HG03558 (cell line): ENCODE measurements at regions not wholly inside any gene's neighbourhood (a gene's known extent, or its start where the extent isn't known, plus 50 kb on each side); places are given as distances from the start of the nearest gene placed in this dataset.
"Not testable (repeated sequence)": the region's sequence is repeated elsewhere in the genome, so short reads cannot be mapped to it uniquely, and the experiment has no call there.

Experiments
- ATAC-seq: cut with Tn5 transposase; IDR thresholded peaks from one replicate; pipeline ENCODE4 v1.9.1; 2021; ENCODE audit warnings: moderate number of reproducible peaks; ENCODE audit not compliant: unreplicated experiment; ENCODE audit errors: extremely low read depth

DNA sequence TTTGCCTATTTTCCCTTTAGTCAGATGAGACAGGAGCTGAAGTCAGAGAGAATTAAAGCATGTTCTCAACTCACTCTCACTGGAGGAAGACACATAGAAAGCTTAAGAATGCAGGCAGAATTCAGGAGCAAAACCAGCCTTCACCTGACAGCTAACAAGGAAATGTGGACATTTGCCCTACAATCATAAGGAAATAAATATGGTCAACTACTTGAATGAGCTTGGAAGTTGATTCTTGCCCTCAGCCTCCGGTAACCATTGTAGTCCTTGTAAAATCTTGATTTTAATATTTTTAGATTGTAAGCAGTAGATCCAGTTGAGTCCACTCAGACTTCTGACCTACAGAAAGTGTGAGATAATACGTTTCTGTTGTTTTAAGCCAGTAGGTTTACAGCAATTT lies 752.5 kb upstream of the ZWINT start:
- ATAC-seq = no peak

DNA sequence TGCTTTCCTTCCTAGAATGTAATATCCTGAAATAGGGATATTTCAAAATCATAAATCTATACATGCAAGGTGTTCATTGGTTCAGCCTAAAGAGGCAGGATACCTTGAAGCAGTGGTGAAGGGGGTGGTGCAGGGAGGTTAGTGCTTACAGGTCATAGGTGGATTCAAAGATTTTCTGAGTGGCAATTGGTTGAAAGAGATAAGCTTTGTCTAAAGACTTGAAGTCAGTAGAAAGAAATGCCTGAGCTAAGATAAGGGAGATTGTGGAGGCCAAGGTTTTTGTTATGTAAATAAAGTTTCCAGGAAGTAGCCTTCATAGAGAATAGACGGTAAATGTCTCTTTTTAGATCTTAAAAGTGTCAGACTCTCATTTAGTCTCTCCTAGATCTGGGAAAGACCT lies 741.2 kb upstream of the ZWINT start:
- ATAC-seq = no peak

DNA sequence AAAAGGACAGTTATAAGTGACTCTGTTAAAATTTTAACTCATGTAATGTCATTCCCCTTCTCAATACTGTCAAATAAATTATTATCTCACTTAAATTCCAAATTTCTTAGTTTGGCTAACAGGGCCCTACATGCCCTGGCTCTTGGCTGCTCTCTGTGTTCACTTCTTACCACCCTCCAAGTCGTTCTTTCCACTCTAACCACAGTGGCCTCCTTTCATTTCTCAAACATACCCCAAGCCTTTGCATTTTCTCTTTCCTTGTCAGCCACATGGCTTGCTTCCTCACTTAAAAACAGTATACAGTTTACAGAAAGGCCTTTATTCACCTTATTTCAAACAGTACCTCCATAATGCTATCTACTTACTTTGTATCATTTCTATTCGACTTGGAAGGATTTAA lies 737.1 kb upstream of the ZWINT start:
- no peak for ATAC-seq

DNA sequence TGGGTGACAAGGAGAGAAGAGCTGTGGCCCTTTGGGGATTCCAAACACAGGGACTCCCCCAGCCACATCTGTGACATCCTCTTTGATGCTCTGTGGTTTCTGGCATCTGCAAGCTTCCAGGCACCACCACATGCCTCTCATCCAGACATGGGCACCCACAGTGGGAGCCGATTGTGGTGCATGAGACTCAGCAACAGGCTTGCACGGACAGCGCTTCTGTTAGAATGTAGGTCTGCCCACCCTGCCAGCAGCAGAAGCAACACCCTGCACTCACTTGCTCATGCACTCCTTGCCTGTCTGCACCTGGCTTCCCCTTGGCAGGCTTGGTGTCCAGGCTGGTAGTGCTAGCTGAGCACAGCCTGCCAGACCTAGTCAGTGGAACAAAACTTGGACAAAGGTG lies 735.0 kb upstream of the ZWINT start:
- ATAC-seq = no peak

DNA sequence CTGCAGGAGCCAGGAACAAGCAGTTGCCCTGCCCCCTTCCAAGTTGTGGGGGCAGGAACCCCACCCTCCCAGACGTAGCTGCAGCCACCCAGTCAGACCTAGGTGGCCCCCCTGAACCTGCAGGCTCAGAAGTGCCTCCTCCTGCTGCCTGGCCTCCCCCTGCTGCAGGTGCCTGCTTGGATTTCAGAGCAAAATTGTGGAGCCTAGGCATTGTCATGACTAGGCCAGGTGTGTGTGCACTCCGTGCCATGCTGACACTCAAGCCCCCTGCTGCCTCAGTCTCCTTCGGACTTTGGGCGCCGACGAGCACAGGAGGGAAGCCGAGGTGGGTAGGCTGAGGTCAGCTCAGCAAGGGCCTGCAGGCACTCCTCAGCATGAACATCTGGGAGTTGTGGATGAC lies 733.9 kb upstream of the ZWINT start:
- no peak for ATAC-seq

DNA sequence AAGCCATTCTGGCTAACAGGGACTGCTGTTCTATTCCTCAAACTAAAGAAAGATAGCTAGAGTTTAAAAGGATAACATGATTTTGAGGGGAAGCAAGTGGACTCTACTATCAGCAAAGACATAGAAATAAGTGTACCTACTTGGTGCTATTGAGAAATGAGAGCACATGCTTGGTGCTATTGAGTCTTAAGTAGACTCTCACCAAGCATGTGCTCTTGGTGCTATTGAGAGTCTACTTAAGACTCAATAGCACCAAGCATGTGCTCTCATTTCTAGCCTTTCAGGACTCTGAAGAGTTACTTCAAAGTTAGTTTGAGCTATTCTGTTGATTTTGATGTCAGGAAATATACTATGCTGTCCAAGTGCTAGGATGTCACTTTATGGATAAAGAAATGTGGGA lies 733.0 kb upstream of the ZWINT start:
- ATAC-seq = no peak

DNA sequence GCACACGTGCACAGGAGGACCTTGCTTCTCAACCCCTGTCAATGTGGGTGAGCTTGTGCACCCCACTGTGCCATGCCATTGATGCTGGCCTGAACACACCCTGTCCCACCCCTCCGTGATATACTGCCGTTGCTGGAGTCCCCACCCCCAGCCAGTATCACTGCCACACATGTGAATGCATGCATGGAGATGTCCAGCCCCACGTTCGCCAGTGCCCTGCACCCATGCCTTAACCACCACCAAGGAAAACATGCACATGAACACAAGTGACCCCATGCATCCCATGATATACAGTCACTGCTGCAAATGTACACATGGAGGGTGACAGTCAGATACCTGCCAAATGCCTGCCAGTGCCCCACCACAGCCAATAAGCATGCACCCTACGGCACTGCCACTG lies 692.5 kb upstream of the ZWINT start:
- ATAC-seq = no peak

DNA sequence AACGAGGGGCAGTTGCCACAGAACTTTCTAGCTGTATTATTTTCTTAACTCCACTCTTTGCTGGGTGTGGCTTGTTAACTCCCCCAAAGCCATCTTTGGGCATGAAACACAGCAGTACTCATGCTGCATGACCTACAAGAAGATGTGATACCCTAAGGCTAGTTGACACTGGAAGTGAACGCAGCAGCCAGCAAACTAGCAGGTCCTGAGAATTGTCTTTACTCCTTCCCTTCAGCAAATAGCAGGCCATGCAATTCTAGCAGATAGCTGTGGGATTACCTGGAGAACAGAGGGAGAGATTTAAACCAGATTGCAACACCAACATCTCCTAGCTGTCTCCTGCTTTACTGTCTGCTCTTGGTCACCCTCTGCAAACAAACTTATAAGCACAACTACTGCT lies 688.0 kb upstream of the ZWINT start:
- no peak for ATAC-seq

DNA sequence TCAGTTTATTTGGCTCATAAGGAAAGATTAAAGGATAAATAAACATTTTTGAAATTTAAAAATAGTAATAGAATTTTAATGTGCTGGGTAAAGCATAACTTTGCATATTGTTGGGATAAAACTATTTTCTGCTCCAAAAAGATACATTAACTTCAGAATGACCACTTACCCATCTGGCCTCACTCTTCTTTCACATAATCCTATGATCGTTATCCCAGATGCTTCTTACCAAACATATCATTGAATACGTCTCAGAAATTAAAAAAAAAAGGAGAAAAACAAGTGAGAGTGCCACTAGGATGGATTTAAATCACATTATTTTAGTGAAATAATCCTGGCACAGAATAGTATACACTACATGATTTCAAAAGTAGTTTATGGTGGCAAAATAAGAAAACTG lies 677.5 kb upstream of the ZWINT start:
- ATAC-seq = no peak

DNA sequence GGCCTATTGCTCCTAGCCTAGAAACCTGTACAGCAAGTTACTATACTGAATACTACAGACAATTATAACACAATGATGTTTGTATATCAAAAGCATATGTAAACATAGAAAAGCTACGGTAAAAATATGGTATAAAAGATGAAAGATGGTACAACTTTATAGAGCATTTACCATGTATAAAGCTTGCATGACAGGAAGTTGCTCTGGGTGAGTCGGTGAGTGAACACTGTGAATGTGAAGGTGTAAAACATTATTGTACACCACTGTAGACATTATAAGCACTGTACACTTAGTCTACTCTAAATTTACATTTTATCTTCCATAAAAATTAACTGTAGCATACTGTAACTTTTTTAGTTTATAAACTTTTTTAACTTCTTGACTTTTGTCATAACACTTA lies 674.3 kb upstream of the ZWINT start:
- no peak for ATAC-seq

DNA sequence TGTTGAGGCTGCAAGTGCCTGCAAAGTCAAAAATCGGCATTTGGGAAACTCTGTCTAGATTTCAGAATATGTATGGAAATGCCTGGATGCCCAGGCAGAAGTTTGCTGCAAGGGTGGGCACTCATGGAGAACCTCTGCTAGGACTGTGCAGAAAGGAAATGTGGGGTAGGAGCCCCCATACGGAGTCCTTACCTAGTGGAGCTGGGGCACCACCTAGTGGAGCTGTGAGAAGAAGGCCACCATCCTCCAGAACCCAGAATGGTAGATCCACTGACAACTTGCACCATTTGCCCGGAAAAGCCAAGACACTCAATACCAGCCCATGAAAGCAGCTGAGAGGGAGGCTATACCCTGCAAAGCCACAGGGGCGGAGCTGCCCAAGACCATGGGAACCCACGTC lies 671.2 kb upstream of the ZWINT start:
- not testable (repeated sequence) for ATAC-seq

DNA sequence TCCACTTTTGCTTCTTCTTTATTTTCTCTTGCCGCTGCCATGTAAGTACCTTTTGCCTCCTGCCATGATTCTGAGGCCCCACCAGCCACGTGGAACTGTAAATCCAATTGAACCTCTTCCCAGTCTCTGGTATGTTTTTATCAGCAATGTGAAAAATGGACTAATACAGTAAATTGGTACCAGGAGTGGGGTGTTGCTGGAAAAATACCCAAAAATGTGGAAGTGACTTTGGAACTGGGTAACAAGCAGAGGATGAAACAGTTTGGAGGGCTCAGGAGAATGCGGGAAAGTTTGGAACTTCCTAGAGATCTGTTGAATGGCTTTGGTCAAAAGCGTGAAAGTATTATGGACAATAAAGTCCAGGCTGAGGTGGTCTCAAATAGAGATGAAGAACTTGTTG lies 670.3 kb upstream of the ZWINT start:
- no peak for ATAC-seq

DNA sequence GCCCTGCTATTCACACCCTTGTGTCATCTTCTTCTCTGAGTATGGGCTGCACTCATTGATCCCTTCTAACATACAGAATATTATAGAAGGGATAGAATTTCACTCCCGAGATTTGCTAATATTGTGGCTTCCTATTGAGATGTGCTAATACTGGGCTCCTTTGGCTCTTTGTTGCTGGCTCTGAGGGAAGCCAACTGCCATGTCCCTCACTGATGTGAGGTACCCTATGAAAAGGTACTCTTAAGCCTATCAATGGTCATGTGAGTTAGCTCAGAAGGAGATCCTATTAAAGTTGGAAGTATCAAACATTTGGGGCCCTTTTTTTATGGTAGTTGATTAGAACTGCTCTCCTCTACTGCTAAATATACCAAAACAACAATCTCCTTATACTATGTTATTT lies 665.2 kb upstream of the ZWINT start:
- no peak for ATAC-seq

DNA sequence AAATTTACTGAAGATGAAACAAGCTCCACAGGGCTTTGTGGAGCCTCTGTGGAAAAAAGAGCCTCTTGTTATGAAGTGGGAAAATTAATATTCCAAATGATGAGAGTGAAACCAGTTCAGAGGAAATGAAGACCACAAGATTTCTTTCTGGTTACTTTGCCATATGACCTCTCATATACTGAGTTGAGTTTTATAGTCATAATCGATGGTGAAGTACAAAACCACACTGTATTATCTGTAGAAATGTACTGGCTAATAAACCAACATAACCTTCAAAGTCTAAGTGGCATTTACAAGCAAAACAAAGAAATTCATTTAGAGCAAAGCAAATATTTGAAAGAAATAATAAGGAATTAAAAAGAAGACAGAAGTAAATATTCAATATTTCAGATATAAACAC lies 662.6 kb upstream of the ZWINT start:
- ATAC-seq = no peak

DNA sequence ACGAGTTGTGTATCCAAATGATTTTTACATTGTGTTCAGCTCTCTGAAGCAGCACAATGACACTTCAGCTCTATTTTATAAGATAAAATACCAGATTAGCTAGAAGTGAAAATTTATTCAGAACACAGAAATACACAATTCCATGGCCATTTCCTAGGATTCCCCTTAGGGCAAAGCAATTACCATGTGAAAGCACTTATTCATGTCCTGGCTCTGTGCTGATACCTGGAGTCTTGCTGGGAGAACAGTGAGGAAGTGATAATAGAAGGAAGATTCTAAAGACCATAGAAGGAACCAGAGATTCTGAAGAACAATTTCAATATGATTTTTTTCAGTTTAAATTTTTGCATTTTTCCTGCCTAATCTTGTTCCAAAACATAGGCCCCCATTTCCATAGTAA lies 657.4 kb upstream of the ZWINT start:
- ATAC-seq = no peak

DNA sequence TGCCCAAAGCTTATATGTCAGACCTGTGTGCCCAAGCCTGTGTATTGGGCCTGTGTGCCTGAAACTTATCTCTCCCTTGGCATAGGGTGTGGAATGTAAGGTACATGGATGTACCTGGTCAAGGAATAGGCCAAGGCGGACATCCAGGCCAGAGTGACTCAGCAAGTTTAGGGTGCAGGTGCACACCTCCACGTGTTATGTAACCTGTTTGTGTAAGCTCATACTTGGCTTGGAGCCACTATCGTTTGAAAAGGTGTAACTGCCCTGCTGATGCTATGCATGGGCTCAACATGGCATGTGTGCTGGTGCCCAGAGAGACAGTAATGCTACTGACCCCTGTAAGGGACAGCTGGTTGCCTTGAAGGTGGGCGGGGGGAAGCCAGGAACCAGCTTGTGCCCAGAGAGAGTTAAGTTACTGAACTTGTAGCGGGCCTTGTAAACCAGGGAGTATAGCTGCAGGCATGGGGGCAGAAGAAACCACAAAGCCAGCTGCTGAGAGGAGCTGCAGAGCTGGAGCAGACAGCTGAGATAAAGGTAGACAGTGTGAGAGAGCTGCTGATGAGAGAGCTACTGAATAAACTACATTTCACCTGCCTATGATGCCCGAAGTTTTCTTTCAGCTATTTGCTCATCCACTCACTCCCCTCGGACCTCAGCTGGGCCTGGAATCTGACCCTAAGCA lies 656.4 kb upstream of the ZWINT start:
- ATAC-seq = no peak

DNA sequence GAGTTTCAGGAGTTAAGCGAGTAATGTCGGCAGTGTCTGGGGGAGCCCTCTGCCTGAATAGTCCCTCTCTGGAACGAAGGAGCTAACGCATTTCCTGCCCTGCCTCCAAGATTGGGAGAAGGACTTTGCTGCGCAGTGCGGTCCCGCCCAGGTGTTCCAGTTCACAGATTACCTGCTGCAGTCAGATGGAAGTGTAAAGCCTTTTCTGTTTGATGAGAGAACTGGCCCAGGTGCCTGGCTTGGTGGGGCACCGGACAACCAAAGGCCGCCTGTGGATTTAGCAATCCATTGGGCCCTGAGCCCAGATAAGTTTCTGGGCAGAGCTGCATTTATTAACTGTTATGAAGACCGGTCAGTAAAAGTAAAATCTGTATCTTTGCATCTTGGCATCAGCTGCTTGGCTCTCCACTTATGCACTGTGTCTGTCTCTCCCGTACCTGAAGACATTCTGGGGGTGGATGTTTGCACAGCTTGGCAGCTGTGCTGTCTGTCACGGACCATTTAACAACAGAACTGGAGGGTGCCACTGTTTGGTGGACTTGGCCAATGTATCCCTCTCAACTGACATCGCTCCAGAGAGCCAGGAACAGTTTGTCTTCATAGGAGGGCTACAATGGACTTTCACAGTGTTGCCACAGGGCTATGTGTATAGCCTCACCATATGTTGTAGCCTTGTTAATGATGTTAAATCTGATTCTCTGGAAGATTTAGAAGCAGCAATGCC lies 654.7 kb upstream of the ZWINT start:
- no peak for ATAC-seq

DNA sequence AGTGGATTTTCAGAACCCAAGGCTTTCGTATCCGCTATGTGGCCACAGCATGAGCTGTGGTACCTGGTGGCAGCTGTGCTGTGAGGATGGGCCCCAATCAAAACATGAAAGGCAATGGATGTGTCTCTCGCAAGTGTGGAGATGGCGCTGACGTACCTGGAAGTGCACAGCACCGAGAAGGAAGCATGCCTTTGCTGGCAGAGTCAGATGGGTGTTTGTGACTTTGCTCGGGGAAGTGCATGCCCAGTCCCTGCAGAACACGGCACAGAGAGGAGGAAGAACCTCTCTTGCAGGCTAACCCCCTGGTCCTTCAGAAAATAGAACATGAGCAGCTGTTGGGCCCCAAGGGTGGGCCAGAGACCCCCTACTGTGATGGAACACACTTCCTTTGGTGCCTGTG lies 654.1 kb upstream of the ZWINT start:
- no peak for ATAC-seq

DNA sequence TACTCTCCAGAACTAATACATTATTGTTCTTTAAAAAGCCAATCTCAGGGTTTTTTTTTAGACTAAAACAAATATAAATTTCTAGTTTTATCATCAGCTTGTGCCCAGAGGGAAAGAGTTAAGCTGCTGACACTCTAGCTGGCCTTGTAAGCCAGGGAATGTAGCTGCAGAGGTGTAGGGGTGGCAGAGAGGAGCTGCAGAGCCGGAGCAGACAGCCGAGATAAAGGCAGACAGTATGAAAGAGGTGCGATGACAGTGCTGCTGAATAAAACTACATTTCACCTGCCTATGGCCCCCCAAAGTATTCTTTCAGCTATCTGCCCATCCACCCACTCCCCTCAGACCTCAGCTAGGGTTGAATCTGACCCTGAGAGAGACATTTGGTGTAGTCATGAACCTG lies 653.7 kb upstream of the ZWINT start:
- no peak for ATAC-seq

DNA sequence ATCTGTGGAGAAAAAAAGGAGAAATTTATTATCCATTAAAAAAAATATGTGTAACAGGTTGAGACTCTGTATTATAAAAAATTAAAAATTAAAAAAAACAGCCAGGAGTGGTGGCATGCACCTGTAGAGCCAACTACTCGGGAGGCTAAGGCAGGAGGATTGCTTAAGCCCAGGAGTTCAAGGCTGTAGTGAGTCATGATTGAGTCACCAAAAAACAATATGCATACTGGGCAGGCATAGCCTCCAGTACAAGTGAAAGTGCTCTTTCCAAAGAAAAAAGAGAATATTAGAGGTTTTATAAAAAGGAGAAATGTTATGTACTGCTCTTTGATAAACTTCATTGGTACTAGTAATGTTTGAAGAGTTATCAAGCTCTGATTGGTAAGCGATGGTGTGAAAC lies 647.1 kb upstream of the ZWINT start:
- ATAC-seq = no peak

DNA sequence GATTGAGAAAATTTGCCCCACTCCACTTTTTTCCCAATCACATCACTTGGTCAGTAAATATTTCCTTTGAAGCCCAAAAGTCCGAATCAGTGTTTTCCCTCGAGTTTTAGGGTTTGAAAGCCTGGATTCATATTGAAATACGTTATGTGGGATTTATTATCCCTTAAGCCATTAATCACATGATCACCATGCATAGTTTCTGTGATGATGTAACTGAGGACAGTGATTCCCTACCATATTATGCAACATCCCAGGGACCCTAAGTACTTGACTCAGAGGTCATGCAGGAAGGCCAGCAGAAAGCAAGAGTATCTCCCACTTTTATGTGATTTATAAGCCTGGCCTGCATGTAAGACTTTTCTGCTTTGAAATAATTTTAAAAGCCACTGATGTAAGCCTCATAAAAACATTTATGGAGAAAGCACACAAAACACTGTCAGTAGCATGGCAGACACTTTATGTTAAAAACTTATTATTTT lies 630.6 kb upstream of the ZWINT start:
- ATAC-seq = no peak

DNA sequence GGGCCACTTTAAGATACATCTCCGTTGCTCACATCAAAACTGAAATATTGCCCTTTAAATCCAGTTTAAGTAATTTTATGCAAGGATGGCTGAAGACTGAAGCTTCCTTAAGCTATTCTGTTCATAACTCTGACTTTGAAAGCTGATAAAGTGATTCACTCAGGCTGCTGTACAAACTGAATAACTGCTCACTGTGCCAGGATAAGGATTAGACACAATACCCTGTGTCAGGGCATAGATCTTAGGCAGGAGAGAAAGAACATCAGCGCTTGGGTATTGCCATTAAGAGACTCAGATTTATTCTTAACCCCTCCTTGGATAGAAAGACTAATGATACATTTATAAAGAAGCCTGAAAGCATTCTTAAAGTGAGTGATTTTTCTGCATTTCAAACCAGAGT lies 614.5 kb upstream of the ZWINT start:
- ATAC-seq = no peak
